GM19023 (cell line): ENCODE measurements at regions not wholly inside any gene's neighbourhood (a gene's known extent, or its start where the extent isn't known, plus 50 kb on each side); places are given as distances from the start of the nearest gene placed in this dataset.

Experiments used
- ATAC-seq: cut with Tn5 transposase; IDR thresholded peaks from one replicate; pipeline ENCODE4 v1.9.1; 2021; ENCODE audit warnings: mild to moderate bottlenecking, moderate library complexity; ENCODE audit not compliant: unreplicated experiment

DNA sequence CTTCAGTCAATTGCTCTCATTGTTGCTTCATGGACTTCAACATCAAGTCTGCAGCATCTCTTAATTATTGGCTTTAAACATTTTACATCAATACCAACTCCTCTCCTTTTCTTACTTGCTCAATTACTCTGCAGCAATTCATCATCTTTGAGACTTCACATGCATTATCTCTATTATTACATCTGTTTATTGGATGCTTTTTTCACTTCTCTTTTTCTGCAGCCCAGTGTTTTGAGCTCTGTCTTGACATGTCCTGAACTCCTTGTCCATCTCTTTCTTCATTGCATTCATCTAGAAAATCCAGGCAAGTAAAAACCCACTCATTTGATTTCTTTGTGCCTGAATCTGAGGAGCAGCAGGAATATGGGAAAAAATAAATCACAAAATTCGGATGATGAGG, 647.9 kb downstream of the PLCL1 start:
- ATAC-seq: no peak

DNA sequence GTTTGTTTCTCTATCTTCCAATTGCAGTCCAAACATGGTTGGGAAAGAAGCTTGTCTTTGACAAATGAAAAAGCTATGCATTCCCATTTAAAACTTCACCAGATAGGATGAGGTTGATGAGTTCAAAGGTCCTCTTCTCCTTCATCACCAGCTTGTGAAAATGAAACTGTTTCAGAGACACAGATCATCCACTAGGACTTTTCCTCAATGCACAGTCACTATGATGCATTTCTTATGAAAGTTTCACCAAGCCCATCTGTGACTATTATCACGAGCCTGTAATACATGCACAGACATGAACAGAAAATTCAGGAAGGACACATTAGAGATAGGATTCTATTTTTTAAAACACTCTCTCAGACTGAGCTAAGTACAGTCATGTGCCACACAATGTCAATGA, 644.4 kb downstream of the PLCL1 start:
- no peak for ATAC-seq

DNA sequence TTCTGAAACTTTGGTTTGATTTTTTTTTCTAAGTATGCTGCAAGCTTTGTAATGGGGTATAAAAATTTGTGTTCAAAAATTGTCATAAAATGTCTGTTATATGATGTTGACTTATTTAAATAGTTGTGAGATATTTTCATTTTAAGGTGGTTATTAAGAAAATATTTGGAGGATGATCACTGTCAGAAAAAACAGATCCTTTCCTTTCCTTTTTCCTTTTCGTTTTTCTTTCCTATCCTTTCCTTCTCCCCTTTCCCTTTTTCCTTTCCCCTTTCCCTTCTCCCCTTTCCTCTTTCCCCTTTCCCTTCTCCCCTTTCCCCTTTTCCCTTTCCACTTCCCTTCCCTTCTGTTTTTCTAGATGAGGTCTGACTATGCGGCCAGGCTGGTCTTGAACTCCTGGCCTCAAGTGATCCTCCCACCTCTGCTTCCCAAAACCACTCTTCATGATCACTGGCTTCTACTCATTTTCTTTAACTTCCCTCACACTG, 640.5 kb downstream of the PLCL1 start:
- no peak for ATAC-seq

DNA sequence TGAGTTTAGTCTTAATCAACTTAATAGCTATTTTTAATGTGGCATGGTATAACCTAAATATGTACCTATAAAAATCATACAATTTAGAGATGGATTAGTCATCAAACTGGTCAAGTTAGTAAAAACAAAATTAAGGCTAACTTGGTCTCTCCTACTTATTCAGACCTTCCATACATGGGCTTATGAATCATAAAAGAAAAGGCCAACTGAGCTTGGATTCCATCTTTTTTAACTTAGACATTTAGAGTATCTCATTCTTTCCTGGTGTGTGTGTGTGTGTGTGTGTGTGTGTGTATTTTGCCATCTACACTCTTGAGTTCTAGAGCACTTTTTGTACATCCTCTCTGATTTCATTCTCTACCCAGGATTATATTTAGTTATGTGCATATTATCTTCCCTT, 637.5 kb downstream of the PLCL1 start:
- no peak for ATAC-seq

DNA sequence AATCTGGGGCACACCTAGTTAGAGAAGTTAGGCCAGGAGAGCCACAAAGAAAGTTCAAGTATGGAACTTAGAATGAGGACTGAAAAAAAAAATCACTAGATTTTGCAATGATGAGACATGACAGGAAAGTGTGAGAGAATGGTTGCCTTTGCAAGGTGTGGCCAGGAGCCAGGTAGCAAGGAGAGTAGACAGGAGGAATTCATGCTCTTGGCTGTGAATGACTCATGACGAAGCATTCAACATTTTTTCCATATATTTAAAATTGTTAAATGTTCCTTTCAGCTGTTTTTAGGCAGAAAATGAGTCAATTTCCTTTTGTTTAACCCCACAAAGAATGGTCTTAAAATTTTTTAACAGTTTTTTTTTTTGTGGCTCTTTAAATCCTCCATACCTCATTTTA, 636.9 kb downstream of the PLCL1 start:
- ATAC-seq: no peak

DNA sequence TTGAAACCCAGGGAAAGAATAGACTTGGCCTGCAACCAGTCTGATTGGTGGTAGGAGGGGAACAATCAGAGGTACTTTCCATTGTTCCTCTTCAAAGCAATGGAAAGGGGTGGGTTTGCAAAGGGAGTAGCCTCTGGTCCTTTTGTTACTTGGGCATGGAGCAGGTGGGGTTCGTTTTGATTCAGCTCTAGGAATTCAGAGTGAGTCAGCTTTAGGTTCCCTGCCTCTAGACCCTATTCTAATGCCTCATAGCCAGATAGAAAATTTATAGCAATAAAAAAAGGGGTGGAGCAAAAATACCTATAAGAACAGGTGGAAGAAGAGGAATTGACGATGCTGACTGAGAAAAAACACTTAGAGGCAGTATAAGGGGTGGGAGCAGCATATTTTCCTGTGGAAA, 636.4 kb downstream of the PLCL1 start:
- no peak for ATAC-seq

DNA sequence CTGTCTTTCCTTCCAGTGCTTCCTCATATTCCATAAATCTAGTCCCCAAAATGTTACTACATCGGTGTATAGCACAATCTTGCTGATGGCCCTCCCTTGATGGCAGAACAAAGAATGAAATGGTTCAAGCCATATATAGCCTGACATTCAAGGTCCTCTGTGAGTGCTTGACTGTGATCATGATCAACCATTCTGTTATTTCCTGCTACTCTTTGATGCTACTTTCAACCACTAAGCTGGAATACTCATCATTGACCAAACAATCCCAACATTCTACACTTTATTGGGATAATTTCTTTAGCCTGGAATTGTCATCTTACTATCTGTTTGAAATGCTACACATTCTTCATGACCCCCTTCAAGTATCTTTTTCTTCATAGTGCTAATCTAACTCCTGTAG, 633.9 kb downstream of the PLCL1 start:
- no peak for ATAC-seq

DNA sequence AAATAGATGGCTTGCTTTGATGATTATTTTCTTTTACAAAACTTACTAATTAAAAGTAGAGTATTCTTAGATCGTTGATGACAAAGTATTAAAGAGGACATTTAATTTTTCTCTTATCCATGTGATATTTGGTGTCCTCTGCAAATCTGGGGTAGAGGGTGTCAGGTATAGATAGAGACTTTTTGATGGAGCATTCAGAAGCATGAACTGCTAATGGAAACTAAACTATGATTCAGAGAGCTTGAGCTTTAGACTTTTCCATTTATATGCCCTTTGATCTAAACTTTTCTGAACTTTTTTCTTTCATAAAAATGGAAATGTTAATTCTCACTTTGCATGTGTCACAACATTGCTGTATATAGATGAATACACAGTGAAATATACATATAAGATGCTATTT, 619.7 kb downstream of the PLCL1 start:
- no peak for ATAC-seq

DNA sequence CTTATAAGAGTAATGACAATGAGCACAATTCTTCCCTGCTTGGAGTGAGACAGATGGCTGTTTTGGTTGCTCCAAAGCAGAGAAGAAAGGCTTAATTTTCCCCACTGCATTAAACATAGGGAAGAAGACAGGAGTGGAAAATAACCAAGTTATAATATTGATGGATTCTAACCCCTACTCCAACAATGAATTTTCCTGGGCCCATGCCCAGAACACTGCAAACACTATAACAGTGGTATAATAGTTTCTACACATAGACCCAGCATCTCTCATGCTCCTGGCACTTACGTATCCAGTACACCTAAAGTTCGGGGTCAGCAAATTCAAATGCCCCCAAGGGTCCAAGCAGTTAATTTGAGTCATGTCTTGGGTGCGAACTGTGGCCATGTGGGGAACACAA, 613.4 kb downstream of the PLCL1 start:
- no peak for ATAC-seq

DNA sequence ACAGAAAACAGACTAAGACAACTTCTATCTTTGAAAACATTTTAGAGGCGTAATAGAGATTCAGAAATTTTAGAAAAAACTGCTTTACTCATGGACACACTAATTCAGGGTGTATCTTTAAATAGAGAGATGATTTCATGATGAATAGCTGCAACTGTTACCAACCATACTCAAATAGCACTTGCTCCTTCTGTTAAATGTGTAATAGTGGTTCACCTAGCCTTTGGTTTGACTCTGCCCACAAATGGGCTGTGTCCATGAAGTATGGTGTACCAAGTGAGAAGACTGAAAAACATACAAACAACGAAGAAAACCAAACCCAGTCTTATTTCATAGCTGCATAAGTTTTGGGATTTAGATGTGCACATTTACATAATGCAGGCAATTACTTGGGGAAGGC, 610.6 kb downstream of the PLCL1 start:
- ATAC-seq: no peak

DNA sequence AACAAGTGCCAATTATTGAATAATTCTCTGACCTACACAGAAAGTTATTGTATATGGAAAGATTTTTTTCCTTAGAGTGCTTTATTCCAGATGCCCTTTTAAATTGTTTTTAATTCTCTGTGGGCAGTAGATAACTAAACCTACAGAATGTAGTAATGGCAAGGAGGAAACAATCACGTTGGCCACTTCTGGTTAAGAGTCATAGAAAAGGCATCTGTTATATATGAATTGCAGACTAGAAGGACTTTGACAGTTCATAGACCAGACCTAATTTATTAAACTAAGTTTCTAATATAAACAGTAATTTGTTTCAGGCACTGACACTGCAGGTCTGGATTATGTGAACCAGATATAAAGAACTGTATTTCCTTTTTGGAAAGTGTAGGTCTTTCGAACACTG, 607.5 kb downstream of the PLCL1 start:
- no peak for ATAC-seq

DNA sequence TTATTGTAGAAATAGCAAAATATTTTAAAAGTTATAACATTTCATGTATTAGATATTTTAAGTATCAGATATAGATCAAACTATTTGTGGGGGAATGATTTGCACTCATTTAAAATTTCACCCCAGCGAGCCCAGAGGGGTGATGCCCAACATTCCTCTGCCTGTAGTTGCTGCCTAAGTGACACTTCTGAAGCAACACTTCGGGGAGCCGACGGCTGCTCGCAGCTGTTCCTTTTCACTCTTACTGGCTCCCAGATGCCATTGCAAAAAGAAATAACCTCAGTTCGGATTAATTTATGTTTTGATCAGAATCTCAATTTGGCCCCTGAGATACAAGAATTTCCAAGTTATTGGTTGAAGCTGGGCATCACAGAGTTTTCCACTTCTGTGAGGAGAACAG, 603.8 kb downstream of the PLCL1 start:
- ATAC-seq: no peak

DNA sequence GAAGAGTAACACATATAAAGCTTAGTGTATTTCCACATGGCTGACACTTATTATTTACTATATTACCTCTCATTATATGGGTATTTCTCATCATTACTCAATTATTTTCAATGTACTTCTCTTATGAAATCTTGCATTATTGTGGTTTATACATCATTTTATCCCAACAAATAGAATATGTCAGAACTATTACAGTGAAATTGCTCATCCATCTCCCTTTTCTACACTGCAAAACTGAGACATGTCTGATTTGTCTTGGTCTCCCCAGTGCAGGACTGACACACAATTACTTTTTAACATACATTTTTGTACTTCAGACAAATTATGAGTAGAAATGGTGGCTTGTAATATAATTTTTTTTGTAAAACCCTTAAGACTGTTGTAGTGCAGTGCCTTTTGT, 600.9 kb downstream of the PLCL1 start:
- ATAC-seq: no peak

DNA sequence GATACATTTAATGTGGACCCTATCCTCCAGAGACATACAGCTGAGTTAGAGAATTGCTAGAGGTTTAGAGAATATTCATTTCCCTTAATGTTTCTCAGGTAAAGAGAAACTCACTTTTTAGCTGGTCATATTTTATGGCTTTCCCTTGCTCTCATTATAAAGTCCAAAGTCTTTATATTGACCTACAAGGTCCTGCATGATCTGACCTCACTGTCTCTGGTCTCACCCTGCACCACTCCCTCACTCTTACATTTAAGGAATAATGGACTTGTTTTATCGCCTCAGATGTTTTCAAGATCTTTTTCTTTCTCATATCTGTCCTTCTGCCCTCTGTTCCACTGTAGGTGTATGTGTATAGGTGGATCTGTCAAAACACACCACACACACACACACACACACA, 597.3 kb downstream of the PLCL1 start:
- no peak for ATAC-seq

DNA sequence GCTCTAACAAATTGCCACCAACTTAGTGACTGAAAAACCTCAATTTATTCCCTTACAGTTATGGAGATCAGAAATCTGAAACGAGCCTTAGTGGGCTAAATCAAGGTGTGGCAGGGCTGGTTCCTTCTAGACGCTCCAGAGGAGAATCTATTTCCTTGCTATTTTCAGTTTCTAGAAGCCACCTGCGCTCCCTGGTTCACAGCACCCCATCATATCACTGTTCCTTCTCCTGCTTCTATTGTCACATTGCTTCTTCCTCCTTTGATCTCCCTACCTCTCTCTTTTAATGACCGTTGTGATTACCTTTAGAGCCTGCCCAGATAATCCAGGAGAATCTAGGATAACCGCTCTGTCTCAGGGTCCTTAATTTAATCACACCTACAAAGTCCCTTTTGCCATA, 596.6 kb downstream of the PLCL1 start:
- ATAC-seq: no peak

DNA sequence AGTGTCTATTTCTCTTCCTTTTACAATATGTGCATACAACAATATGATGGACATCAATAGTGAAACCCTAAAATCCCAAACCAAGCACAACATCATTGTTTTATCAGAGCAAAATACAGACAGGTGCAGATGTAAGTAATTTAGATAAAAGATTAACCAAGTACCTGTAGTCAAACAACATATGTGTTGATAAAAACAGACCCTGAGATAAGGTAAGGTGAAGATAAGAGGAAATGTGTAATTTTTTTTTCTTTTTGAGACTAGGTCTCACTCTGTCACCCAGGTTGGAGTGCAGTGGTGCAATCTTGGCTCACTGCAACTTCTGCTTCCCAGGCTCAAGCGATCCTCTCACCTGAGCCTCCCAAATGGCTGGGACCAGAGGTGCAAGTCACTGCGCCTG, 589.8 kb downstream of the PLCL1 start:
- no peak for ATAC-seq

DNA sequence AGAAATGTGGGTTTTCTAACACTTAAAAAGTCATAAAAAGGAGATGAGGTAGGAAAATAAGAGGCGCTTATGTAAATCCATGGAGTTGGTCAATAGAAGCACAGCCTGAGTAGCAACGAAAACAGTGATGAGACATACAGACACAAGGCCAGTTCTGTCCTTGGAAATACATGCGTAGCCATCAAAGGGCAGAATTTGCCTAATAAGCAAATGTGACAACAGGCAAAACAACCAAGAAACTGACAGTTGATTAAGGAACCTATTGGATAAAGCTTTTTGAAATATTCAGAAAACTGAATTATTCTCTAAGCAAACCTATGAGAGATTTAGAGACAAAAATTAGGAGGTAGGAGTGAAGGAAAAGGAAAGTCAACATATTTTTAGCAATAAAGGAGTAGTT, 586.3 kb downstream of the PLCL1 start:
- no peak for ATAC-seq

DNA sequence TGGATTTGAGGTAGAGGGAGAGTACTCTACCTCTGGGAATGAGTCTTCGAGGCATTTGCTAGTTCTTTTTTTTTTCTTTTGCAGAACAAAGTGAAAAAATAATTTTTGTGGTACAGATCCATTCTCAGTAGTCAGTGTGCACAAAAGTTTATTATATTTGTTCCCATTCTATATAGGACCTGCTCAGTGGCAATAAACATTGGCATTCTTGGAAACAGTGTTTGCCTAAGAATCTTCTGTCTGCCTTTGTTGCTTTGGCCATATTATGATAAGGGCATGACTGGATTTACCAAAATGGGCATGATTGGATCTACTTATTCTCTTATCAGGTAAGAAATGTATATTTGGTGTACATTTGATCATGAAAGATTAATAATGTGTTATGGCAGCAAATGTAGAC, 583.3 kb downstream of the PLCL1 start:
- ATAC-seq: no peak

DNA sequence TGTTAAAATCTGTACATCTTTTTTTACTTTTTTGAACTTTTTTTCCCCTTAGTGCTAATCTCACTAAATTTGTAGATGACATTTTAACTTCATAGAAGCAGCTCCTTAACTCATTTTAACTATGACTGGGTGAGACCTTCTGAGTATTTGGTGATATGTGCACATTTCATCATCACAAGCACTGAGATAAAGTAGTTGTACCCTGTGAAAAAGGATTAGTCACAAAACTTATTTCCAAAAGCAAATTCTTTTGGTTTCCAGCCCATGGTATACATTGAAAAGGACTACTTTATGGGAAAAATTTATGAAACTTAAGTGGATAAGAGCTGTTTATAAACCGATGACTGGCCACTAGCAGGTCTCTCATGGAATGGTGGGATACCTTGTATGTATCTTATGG, 581.5 kb downstream of the PLCL1 start:
- no peak for ATAC-seq

DNA sequence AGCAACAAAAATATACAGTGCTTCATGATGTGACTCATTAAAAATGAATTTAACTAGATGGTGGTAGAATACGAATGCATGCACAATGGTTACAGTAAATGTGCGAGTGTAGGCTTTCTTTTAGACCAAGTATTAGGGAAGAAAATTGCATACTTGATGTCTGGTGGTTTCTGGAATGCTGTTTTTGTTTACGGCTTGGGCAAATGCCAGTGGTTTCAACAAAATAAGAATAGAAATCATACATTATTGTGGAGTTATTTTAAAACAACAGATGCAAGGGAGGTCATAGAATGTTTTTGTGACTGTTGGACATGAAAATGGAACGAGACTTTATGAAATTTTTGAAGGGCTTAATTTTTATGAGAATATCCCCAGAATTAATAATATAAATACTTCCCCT, 580.9 kb downstream of the PLCL1 start:
- no peak for ATAC-seq

DNA sequence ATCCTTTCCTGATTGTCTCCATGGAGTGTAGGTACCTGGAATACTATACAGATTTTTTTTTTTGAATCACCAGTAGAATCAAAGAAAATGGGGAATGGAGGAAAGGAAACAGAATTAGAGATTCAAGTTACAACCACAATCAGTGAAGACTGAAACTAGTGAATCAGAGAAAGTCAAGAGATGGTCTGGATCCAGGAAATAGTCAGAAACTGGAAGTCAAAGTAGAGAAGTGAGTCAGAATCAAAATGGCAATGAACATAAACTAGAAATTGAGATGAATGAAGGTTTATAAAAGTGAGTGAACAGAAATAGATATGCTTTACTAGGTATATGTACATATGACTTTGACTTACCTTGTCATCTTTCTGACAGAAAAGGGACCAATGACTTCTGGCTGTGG, 579.0 kb downstream of the PLCL1 start:
- no peak for ATAC-seq

DNA sequence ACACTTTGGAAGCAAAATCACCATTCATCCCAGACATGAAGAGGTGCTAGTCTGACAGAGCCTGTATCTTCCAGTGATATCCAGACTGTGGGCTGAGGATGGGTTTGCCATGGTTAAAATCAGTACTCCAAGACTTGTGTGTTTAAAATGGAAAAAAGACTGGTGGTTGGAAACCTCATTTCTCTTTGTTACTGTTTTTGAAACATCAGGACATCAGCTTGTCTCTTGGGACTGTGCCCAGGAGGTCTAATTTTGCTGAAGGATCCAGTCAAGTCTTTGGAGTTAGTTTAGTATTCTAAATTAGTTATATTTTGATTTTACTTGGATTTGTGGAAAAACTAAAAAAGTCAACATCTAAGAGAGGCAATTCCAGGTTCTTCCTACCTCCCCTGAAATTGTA, 578.4 kb downstream of the PLCL1 start:
- ATAC-seq: no peak

DNA sequence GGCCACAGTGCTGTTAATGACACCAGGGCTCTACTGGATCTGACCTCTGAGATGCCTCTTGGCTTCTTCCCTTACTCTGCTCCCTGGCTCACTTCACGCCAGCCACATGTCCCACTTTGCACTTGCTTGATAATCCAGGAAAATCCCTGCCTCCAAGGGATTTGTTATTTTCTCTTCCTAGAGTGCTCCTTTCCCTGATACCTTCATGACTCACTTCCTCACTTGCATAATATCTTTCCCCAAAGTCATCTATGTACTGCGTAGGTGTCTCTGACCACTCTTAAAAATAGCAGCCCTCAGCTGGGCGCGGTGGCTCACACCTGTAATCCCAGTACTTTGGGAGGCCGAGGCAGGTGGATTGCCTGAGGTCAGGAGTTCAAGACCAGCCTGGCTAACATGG, 572.3 kb downstream of the PLCL1 start:
- no peak for ATAC-seq

DNA sequence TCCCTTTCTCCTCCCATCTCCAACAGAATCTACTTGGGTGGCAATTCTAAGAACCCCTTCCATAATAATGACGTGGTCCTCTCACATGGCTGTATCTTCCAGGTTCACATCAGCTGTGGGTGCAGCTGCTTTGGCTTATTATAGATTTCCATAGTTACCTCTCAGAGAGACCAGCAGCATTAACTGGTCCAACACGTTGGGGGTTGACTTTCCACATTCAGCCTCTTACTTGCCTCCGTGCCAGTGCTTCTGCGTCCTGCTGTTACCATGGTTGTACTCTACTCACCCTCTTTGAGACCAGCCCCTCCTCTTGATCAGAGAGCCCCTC, 570.7 kb downstream of the PLCL1 start:
- ATAC-seq: no peak
